Ishikawa (cell line): ENCODE measurements at regions not wholly inside any gene's neighbourhood (a gene's known extent, or its start where the extent isn't known, plus 50 kb on each side); places are given as distances from the start of the nearest gene placed in this dataset.

Experiments used
- CEBPB ChIP-seq: IDR thresholded peaks from 2 replicates; pipeline ENCODE4 v1.6.1; 2012
- REST ChIP-seq: IDR thresholded peaks from 2 replicates; pipeline ENCODE4 v1.6.1; 2012; ENCODE audit warnings: low read depth, mild to moderate bottlenecking
- TAF1 ChIP-seq: IDR thresholded peaks from 2 replicates; pipeline ENCODE4 v1.6.1; 2012; ENCODE audit warnings: low read depth, mild to moderate bottlenecking

- TF ChIP-seq TAF1 (no peak), REST (no peak), CEBPB (no peak)
Measured at GRCh38 chr2:125455110-125455509, 1200.8 kb upstream of the GYPC start.
